Body of pancreas (tissue), 4 donors: ENCODE measurements at regions not wholly inside any gene's neighbourhood (a gene's known extent, or its start where the extent isn't known, plus 50 kb on each side); places are given as distances from the start of the nearest gene placed in this dataset.

ENCODE experiments used
- CTCF ChIP-seq, 7 experiments: fragments of 450-650 bp in 4 of 7; fragments of 200-600 bp in 3 of 7; sonication (generic) in 3 of 7; IDR thresholded peaks; one replicate each; pipeline ENCODE4 v1.5.1; 2016 to 2019; ENCODE audit warnings: antibody characterized with exemption in 7 of 7
- POLR2A ChIP-seq, 3 donors: fragments of 450-650 bp; IDR thresholded peaks; one replicate each; pipeline ENCODE4 v1.6.1; 2016; ENCODE audit warnings: antibody characterized with exemption in 3 of 3, mild to moderate bottlenecking in 2 of 3

GRCh38 chr4:135485371-135485770, 1283.8 kb upstream of the PABPC4L start:
- TF ChIP-seq CTCF (IDR thresholded peaks at IDR 0.05) = no peak
- no peak for TF ChIP-seq POLR2A (IDR thresholded peaks at IDR 0.05)
